CD4-positive, CD25-positive, alpha-beta regulatory T cell (primary cell): ENCODE measurements at regions not wholly inside any gene's neighbourhood (a gene's known extent, or its start where the extent isn't known, plus 50 kb on each side); places are given as distances from the start of the nearest gene placed in this dataset.

Source experiments
- ATAC-seq, 2 donors: fragments of 150-1000 bp; cut with Tn5 transposase; one replicate each; pipeline ENCODE4 v1.10.0; 2021; ENCODE audit warnings: low read depth in 2 of 2, moderate number of reproducible peaks in 2 of 2, moderate library complexity in 1 of 2
- DNase-seq, 3 donors: peaks; one replicate each; pipeline versions ENCODE4 v3.0.0 to v3.0.0-alpha.2; 2012 to 2022; ENCODE audit warnings: mixed read lengths in 1 of 3
- H3K27ac ChIP-seq: one replicate; pipeline ENCODE4 v1.7.0; 2013; ENCODE audit warnings: mild to moderate bottlenecking, low read length; ENCODE audit not compliant: insufficient read depth, poor library complexity, severe bottlenecking
- H3K27me3 ChIP-seq: one replicate; pipeline ENCODE4 v1.7.0; 2013; ENCODE audit warnings: low read length; ENCODE audit not compliant: control insufficient read depth, insufficient read depth
- H3K36me3 ChIP-seq: one replicate; pipeline ENCODE4 v1.7.0; 2013; ENCODE audit warnings: mild to moderate bottlenecking, low read length, moderate library complexity; ENCODE audit not compliant: control insufficient read depth, insufficient read depth
- H3K4me1 ChIP-seq: 2 replicates; pipeline ENCODE4 v1.7.0; 2013; ENCODE audit warnings: mild to moderate bottlenecking, low read length; ENCODE audit not compliant: insufficient read depth, control insufficient read depth, poor library complexity, severe bottlenecking
- H3K4me3 ChIP-seq: one replicate; pipeline ENCODE4 v1.7.0; 2013; ENCODE audit warnings: low read depth, mild to moderate bottlenecking, low read length, moderate library complexity
- H3K9me3 ChIP-seq, 2 experiments: 1 replicate in 1 of 2; 2 replicates in 1 of 2; pipeline ENCODE4 v1.7.0; 2013; ENCODE audit warnings: low read length in 2 of 2, mild to moderate bottlenecking in 1 of 2, moderate library complexity in 1 of 2; ENCODE audit not compliant: control insufficient read depth in 2 of 2
- H3K27ac Mint-ChIP-seq, 3 donors: one replicate each; pipeline ENCODE4 v1.8.0; 2020 to 2022; ENCODE audit warnings: mild to moderate bottlenecking in 3 of 3, mixed read lengths in 3 of 3, moderate library complexity in 2 of 3
- H3K27me3 Mint-ChIP-seq: one replicate; pipeline ENCODE4 v1.8.0; 2022; ENCODE audit warnings: mild to moderate bottlenecking, mixed read lengths
- H3K36me3 Mint-ChIP-seq: one replicate; pipeline ENCODE4 v1.8.0; 2020; ENCODE audit warnings: mixed read lengths
- H3K4me1 Mint-ChIP-seq, 4 donors: one replicate each; pipeline ENCODE4 v1.8.0; 2020 to 2022; ENCODE audit warnings: mixed read lengths in 4 of 4, mild to moderate bottlenecking in 1 of 4
- H3K4me3 Mint-ChIP-seq, 4 donors: one replicate each; pipeline ENCODE4 v1.8.0; 2020 to 2022; ENCODE audit warnings: mild to moderate bottlenecking in 4 of 4, mixed read lengths in 4 of 4, moderate library complexity in 3 of 4
- H3K9me3 Mint-ChIP-seq, 7 donors: one replicate each; pipeline ENCODE4 v1.8.0; 2020 to 2022; ENCODE audit warnings: mixed read lengths in 7 of 7, mild to moderate bottlenecking in 3 of 7, moderate library complexity in 2 of 7

DNA sequence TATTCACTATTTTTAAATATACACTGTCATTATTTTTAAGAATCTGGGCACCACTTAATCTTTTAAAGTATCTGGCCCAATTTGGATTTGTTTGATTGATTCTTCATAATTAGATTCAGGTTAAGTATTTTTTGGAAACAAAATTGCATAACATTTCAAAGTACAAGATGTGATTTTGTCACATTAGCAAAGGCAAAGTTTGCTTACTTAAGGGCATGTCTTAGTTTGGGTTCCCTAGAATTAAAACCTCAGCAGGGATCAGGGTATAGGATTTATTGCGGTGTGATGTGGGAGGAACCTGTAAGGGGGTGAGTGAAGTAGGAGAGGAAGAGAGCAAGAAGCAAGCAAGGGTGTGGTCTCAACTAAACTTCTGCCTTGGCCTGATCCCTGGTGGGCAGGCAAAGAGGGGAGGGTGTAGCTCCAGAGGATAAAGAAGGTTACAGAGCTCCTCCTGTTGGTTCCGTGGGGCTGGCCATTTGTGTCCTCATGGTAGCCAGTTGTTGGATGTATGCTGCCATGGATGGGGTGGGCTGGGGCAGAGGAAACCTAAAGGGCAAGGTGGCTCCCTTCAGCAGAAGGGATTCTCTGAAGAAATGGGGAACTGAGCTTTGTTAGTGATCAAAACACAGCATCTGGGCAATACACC is 668.7 kb upstream of the SLC35B3 start:
- Histone ChIP-seq H3K27ac (no peak overlapping the region), H3K9me3 (no peaks in the 10 kb centered on the region), H3K4me1 (no peaks in the 10 kb centered on the region), H3K36me3 (no peaks in the 10 kb centered on the region), H3K27me3 (no peaks in the 10 kb centered on the region), H3K4me3 (no peak overlapping the region)
- Mint-ChIP-seq H3K4me3 (no peak overlapping the region), H3K9me3 (peaks cover 0 to 9% (median 2%) of the 10 kb centered on the region in 7 donors), H3K36me3 (no peaks in the 10 kb centered on the region), H3K4me1 (no peaks in the 10 kb centered on the region), H3K27ac (no peak overlapping the region), H3K27me3 (no peaks in the 10 kb centered on the region)
- ATAC-seq (no peak), DNase-seq (no peak)

DNA sequence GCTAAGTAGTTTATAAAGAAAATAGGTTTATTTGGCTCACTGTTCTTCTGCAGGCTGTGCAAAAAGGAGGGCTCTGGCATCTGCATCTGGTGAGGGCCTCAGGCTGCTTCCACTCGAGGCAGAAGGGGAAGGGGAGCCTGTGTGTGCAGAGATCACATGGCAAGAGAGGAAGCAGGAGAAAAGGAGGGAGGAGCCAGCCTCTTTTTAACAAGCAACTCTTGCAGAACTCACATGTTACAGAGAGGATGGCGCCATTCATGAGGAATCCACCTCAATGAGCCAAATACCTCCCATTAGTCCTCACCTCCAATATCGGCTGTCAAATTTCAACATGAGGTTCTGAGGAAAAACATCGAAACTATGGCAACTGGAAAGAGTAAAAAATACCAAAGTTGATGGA is 666.6 kb upstream of the SLC35B3 start:
- ATAC-seq, result no peak
- H3K9me3 ChIP-seq, result no peaks in the 10 kb centered on the region

DNA sequence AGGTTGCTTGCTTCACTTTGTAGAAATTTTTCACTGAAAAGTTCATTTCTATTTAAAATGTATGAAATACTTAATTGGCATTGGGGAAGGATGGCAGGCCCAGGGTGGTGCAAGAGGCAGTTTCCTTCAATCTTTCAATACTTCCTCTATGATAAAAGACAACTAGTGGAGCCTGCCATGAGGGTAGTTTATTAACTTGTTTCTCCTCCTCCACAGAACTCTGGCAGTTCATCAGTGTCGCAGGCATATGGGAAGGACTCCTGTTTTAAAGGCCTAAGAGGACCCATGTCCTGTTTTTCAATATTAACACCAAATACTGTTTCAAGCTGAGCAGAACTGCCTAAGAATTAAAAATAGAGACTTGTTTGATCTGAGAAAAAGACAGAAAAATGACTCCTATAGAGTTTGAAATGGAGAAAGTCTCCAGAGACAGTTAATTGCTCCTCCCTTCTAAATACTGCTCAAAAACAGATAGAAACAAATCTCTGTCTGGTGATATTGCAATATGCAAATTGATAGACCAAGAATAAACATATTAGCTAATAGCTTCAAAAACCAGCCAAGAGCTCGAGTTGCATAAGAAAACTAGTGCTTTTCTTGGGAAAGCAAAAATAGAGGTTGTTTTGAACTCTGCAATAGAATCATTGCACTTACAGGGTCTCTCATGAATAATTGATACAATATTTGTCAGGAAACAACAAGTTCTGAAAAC is 665.7 kb upstream of the SLC35B3 start:
- Histone ChIP-seq H3K4me1 (no peaks in the 10 kb centered on the region), H3K27ac (no peak overlapping the region), H3K27me3 (no peaks in the 10 kb centered on the region), H3K9me3 (no peaks in the 10 kb centered on the region), H3K36me3 (no peaks in the 10 kb centered on the region), H3K4me3 (no peak overlapping the region)
- Mint-ChIP-seq H3K36me3 (no peaks in the 10 kb centered on the region), H3K4me1 (no peaks in the 10 kb centered on the region), H3K27me3 (no peaks in the 10 kb centered on the region), H3K27ac (no peak overlapping the region), H3K9me3 (peaks cover 0 to 9% (median 2%) of the 10 kb centered on the region in 7 donors), H3K4me3 (no peak overlapping the region)
- ATAC-seq, result no peak
- no peak for DNase-seq

More for the DNA sequence above, 666.6 kb upstream of the SLC35B3 start:
- no peak overlapping the region for H3K27ac Mint-ChIP-seq
- DNase-seq, result no peak
- Histone ChIP-seq H3K27me3 (no peaks in the 10 kb centered on the region), H3K27ac (no peak overlapping the region), H3K36me3 (no peaks in the 10 kb centered on the region), H3K4me3 (no peak overlapping the region), H3K4me1 (no peaks in the 10 kb centered on the region)
- H3K27me3 Mint-ChIP-seq, result no peaks in the 10 kb centered on the region
- H3K4me1 Mint-ChIP-seq, result no peaks in the 10 kb centered on the region
- H3K9me3 Mint-ChIP-seq, result peaks cover 0 to 9% (median 2%) of the 10 kb centered on the region in 7 donors
- no peaks in the 10 kb centered on the region for H3K36me3 Mint-ChIP-seq
- H3K4me3 Mint-ChIP-seq, result no peak overlapping the region

DNA sequence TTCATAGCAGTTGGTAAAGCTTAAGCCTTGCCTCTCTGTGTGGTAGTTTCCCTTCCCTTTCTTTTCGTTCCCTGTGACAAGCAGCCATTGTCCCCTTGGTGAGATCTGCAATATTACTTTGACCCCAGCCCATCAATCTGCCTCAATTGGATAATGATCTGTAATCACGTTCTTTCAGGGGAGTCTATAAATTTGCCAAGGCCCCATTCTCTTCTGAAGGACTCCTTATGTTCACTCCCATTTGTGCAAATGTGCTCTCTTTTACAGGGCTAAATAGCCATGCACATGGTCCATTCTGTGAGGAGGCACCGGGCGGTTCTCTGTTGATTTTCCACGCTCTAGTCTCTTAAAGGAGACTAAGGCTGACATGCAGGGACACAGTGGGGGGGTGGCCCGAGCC is 660.4 kb upstream of the SLC35B3 start:
- Mint-ChIP-seq H3K4me1 (no peaks in the 10 kb centered on the region), H3K4me3 (no peak overlapping the region), H3K27me3 (no peaks in the 10 kb centered on the region), H3K27ac (no peak overlapping the region), H3K36me3 (no peaks in the 10 kb centered on the region), H3K9me3 (peaks cover 0 to 9% (median 4%) of the 10 kb centered on the region in 7 donors)
- Histone ChIP-seq H3K27ac (no peak overlapping the region), H3K4me1 (no peaks in the 10 kb centered on the region), H3K9me3 (no peaks in the 10 kb centered on the region), H3K36me3 (no peaks in the 10 kb centered on the region), H3K27me3 (no peaks in the 10 kb centered on the region), H3K4me3 (no peak overlapping the region)
- DNase-seq (no peak), ATAC-seq (no peak)

DNA sequence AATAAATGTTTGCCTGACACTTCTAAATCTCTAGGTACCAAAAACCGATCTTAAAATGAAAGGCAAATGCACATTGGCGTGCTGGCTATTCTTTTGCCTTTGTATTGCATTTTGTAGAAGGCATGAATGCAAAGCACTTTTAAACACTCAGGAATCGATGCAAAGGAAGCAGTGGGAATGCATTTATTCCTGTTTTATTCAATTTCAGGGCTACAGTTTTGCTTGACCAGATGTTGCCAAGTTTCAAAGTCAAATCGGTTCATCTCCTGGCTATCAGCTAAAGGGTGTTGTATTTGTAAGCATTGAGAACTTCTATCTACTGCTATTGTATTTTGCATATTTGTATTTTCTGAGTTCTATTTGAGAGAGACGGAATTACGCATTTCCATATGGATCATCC is 659.8 kb upstream of the SLC35B3 start:
- H3K4me1 Mint-ChIP-seq, result no peaks in the 10 kb centered on the region
- Histone ChIP-seq H3K36me3 (no peaks in the 10 kb centered on the region), H3K4me1 (no peaks in the 10 kb centered on the region), H3K27me3 (no peaks in the 10 kb centered on the region), H3K27ac (no peak overlapping the region), H3K9me3 (no peaks in the 10 kb centered on the region), H3K4me3 (no peak overlapping the region)
- no peaks in the 10 kb centered on the region for H3K36me3 Mint-ChIP-seq
- no peak overlapping the region for H3K27ac Mint-ChIP-seq
- H3K27me3 Mint-ChIP-seq, result no peaks in the 10 kb centered on the region
- DNase-seq (no peak), ATAC-seq (no peak)
- peaks cover 0 to 7% (median 4%) of the 10 kb centered on the region in 7 donors for H3K9me3 Mint-ChIP-seq
- no peak overlapping the region for H3K4me3 Mint-ChIP-seq

DNA sequence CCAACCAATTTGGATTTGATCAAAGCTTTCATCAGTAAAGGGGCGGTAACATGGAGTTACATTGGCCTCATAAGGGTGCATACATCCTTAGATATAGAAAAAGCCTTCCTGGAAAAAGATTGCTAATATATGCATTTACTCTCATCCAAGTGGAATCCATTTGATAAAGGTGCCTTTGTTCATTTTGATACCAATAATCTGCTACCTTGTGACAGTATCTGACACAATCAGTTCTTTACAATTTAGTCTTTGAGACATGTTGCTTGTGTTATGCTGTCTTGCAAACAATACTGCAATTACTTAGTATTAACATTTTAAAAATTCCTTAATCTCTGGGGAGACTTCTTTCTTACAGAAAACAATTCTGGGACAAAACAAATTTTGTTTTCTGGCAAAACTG is 654.4 kb upstream of the SLC35B3 start:
- no peak overlapping the region for H3K4me3 Mint-ChIP-seq
- Histone ChIP-seq H3K36me3 (no peaks in the 10 kb centered on the region), H3K4me1 (no peaks in the 10 kb centered on the region)

DNA sequence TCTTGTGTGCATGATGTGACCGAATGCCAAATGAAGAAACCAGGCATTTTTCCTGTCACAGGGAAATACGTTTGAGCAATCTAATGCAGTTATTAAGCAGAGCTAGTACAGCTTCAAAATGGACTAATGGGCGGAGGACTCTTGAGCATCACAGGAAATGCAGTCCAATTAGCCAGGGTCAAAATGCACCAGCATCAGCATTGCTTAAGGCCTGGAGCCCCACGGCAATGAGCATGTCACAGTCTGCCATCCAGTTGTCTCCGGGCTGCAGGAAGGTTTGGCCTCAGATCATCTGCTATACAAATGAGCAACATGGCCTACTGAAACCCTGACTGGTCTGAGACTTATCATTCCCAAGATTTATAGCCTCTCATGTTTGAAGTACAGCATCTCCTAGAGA is 652.1 kb upstream of the SLC35B3 start:
- H3K9me3 ChIP-seq, result no peaks in the 10 kb centered on the region
- no peak overlapping the region for H3K4me3 Mint-ChIP-seq

More for the DNA sequence above, 654.4 kb upstream of the SLC35B3 start:
- Mint-ChIP-seq H3K27ac (no peak overlapping the region), H3K9me3 (peaks cover 0 to 6% (median 4%) of the 10 kb centered on the region in 7 donors), H3K4me1 (no peaks in the 10 kb centered on the region), H3K36me3 (no peaks in the 10 kb centered on the region), H3K27me3 (no peaks in the 10 kb centered on the region)
- Histone ChIP-seq H3K27me3 (no peaks in the 10 kb centered on the region), H3K9me3 (no peaks in the 10 kb centered on the region), H3K4me3 (no peak overlapping the region), H3K27ac (no peak overlapping the region)
- DNase-seq, result no peak
- ATAC-seq, result no peak

DNA sequence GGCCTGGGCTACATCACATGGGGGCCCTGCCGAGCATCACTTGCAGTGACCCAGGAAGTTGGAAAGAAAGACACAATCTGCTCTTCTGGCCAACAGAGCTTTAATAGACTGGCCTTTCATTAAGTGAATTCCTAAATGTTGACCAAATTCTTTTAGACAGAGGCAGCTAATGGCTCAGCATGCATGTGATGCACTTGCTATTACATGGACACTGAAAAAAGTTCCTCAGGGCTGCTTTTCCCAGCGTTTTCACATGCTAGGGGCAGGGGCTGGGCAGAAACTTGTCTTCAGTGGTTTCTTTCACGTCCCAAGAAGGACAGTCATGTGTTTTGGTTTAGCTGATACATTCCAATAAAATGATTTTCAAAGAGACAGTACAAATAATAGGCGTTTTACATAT is 651.0 kb upstream of the SLC35B3 start:
- no peaks in the 10 kb centered on the region for H3K27me3 ChIP-seq
- Mint-ChIP-seq H3K27ac (no peak overlapping the region), H3K36me3 (no peaks in the 10 kb centered on the region), H3K4me1 (no peaks in the 10 kb centered on the region), H3K9me3 (peaks cover 0 to 6% (median 3%) of the 10 kb centered on the region in 7 donors), H3K27me3 (no peaks in the 10 kb centered on the region), H3K4me3 (no peak overlapping the region)
- ATAC-seq, result no peak
- H3K27ac ChIP-seq, result no peak overlapping the region
- no peaks in the 10 kb centered on the region for H3K4me1 ChIP-seq
- H3K4me3 ChIP-seq, result no peak overlapping the region
- H3K36me3 ChIP-seq, result no peaks in the 10 kb centered on the region
- no peaks in the 10 kb centered on the region for H3K9me3 ChIP-seq
- DNase-seq, result no peak

More for the DNA sequence above, 652.1 kb upstream of the SLC35B3 start:
- H3K4me1 ChIP-seq, result no peaks in the 10 kb centered on the region
- no peaks in the 10 kb centered on the region for H3K27me3 ChIP-seq
- H3K27me3 Mint-ChIP-seq, result no peaks in the 10 kb centered on the region
- no peak overlapping the region for H3K27ac ChIP-seq
- H3K4me1 Mint-ChIP-seq, result no peaks in the 10 kb centered on the region
- DNase-seq (no peak), ATAC-seq (no peak)
- peaks cover 0 to 6% (median 3%) of the 10 kb centered on the region in 7 donors for H3K9me3 Mint-ChIP-seq
- no peaks in the 10 kb centered on the region for H3K36me3 Mint-ChIP-seq
- H3K4me3 ChIP-seq, result no peak overlapping the region
- no peaks in the 10 kb centered on the region for H3K36me3 ChIP-seq
- no peak overlapping the region for H3K27ac Mint-ChIP-seq
